ENCODE measurements at regions not wholly inside any gene's neighbourhood (a gene's known extent, or its start where the extent isn't known, plus 50 kb on each side); places are given as distances from the start of the nearest gene placed in this dataset.

- 100% methylated on average over 2 of the region's 4 CpGs for WGBS (ENCODE audit: insufficient coverage)
- Mint-ChIP-seq H3K4me1 (no peaks in the 10 kb centered on the region), H3K9me3 (ENCODE audit: insufficient read depth) (no peaks in the 10 kb centered on the region), H3K27me3 (no peaks in the 10 kb centered on the region), H3K4me3 (no peak overlapping the region), H3K27ac (no peak overlapping the region)
- Histone ChIP-seq H3K4me2 (replicated peaks; ENCODE audit: low read depth, low read length, poor library complexity, severe bottlenecking) (no peak overlapping the region), H3K36me3 (replicated peaks in 1 of 2; ENCODE audit: control extremely low read depth in 1 of 2, control insufficient read depth in 1 of 2, extremely low read depth in 1 of 2, insufficient read depth in 2 of 2, low read length in 1 of 2) (no peaks in the 10 kb centered on the region), H3K27ac (ENCODE audit: low read length in 2 of 2) (no peak overlapping the region), H3K79me2 (ENCODE audit: control insufficient read depth, insufficient read depth, low read length) (no peaks in the 10 kb centered on the region), H3K9me3 (ENCODE audit: control extremely low read depth in 1 of 3, control insufficient read depth in 2 of 3, insufficient read depth in 1 of 3, low read length in 2 of 3) (no peaks in the 10 kb centered on the region), H4K20me1 (ENCODE audit: control insufficient read depth, insufficient read depth, low read length, poor library complexity, severe bottlenecking) (no peaks in the 10 kb centered on the region), H2AFZ (ENCODE audit: insufficient read depth, low read depth, low read length, poor library complexity, severe bottlenecking) (no peak overlapping the region), H3K27me3 (replicated peaks in 1 of 4; ENCODE audit: control extremely low read depth in 1 of 4, control insufficient read depth in 3 of 4, insufficient read depth in 4 of 4, low read length in 3 of 4) (no peaks in the 10 kb centered on the region), H3K9ac (ENCODE audit: low read length) (no peak overlapping the region), H3K4me3 (ENCODE audit: control extremely low read depth in 1 of 5, extremely low read depth in 1 of 5, insufficient read depth in 1 of 5, low read depth in 2 of 5, low read length in 4 of 5) (no peak overlapping the region), H3K4me1 (ENCODE audit: control insufficient read depth in 2 of 2, insufficient read depth in 2 of 2, low read length in 2 of 2) (no peaks in the 10 kb centered on the region)
- ATAC-seq (ENCODE audit: low read depth) (no peak), DNase-seq (no peak)
- CTCF ChIA-PET, result no interaction called here
- intact Hi-C loops (cut with micrococcal nuclease), result no loop called here
- TF ChIP-seq, protein P1, sequence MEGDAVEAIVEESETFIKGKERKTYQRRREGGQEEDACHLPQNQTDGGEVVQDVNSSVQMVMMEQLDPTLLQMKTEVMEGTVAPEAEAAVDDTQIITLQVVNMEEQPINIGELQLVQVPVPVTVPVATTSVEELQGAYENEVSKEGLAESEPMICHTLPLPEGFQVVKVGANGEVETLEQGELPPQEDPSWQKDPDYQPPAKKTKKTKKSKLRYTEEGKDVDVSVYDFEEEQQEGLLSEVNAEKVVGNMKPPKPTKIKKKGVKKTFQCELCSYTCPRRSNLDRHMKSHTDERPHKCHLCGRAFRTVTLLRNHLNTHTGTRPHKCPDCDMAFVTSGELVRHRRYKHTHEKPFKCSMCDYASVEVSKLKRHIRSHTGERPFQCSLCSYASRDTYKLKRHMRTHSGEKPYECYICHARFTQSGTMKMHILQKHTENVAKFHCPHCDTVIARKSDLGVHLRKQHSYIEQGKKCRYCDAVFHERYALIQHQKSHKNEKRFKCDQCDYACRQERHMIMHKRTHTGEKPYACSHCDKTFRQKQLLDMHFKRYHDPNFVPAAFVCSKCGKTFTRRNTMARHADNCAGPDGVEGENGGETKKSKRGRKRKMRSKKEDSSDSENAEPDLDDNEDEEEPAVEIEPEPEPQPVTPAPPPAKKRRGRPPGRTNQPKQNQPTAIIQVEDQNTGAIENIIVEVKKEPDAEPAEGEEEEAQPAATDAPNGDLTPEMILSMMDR (IDR thresholded peaks at IDR 0.05), result no peak
- no peak for TF ChIP-seq EZH2 (IDR thresholded peaks at IDR 0.05; ENCODE audit: borderline replicate concordance, insufficient read depth, low read depth, low read length, poor library complexity, severe bottlenecking)
- POLR2A ChIA-PET, result no interaction called here
Observed at GRCh38 chr13:85538957-85539356, 260.3 kb downstream of the SLITRK6 start.

DNA sequence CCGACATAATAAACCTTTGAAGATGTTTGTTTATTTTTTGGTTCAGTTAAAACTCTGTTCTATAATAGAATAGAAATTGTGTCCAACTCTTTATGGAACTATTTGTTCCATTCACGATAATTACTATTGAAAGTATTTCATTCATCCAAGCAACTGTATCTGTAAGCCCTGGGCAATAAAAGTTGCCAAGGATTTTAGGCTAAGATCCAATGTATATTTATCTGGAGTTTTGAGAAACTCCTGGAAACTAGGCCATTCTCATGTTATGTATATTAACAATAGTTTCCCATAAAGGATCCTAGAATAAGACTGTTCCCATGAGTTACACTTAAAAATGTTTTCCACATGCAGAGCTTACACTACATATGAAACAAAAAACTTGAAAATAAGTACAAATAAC, 261.6 kb downstream of the SLITRK6 start:
- Histone ChIP-seq H3K4me1 (ENCODE audit: control insufficient read depth in 2 of 2, insufficient read depth in 2 of 2, low read length in 2 of 2) (no peaks in the 10 kb centered on the region), H3K27ac (ENCODE audit: low read length in 2 of 2) (no peak overlapping the region), H3K36me3 (replicated peaks in 1 of 2; ENCODE audit: control extremely low read depth in 1 of 2, control insufficient read depth in 1 of 2, extremely low read depth in 1 of 2, insufficient read depth in 2 of 2, low read length in 1 of 2) (no peaks in the 10 kb centered on the region), H3K9me3 (ENCODE audit: control extremely low read depth in 1 of 3, control insufficient read depth in 2 of 3, insufficient read depth in 1 of 3, low read length in 2 of 3) (no peaks in the 10 kb centered on the region), H3K27me3 (replicated peaks in 1 of 4; ENCODE audit: control extremely low read depth in 1 of 4, control insufficient read depth in 3 of 4, insufficient read depth in 4 of 4, low read length in 3 of 4) (no peaks in the 10 kb centered on the region), H3K9ac (ENCODE audit: low read length) (no peak overlapping the region), H3K4me3 (ENCODE audit: control extremely low read depth in 1 of 5, extremely low read depth in 1 of 5, insufficient read depth in 1 of 5, low read depth in 2 of 5, low read length in 4 of 5) (no peak overlapping the region), H2AFZ (ENCODE audit: insufficient read depth, low read depth, low read length, poor library complexity, severe bottlenecking) (no peak overlapping the region), H4K20me1 (ENCODE audit: control insufficient read depth, insufficient read depth, low read length, poor library complexity, severe bottlenecking) (no peaks in the 10 kb centered on the region), H3K79me2 (ENCODE audit: control insufficient read depth, insufficient read depth, low read length) (no peaks in the 10 kb centered on the region), H3K4me2 (replicated peaks; ENCODE audit: low read depth, low read length, poor library complexity, severe bottlenecking) (no peak overlapping the region)
- CTCF ChIA-PET, result no interaction called here
- POLR2A ChIA-PET, result no interaction called here
- WGBS (ENCODE audit: insufficient coverage), result no CpG with 5 or more reads among the region's 2 CpGs
- no peak for ATAC-seq (ENCODE audit: low read depth)
- Mint-ChIP-seq H3K4me3 (no peak overlapping the region), H3K27ac (no peak overlapping the region), H3K27me3 (no peaks in the 10 kb centered on the region), H3K4me1 (no peaks in the 10 kb centered on the region), H3K9me3 (ENCODE audit: insufficient read depth) (no peaks in the 10 kb centered on the region)
- intact Hi-C loops (cut with micrococcal nuclease), result no loop called here
- no peak for DNase-seq
- no peak for TF ChIP-seq EZH2 (IDR thresholded peaks at IDR 0.05; ENCODE audit: borderline replicate concordance, insufficient read depth, low read depth, low read length, poor library complexity, severe bottlenecking)
- TF ChIP-seq, protein P1 (IDR thresholded peaks at IDR 0.05), result no peak

Data from B cell (primary cell).